ENCODE measurements at regions not wholly inside any gene's neighbourhood (a gene's known extent, or its start where the extent isn't known, plus 50 kb on each side); places are given as distances from the start of the nearest gene placed in this dataset.

- DNase-seq (ENCODE audit: low read depth, low spot score), result no peak
- Histone ChIP-seq H3K36me3 (ENCODE audit: insufficient read depth, low read length) (no peaks in the 10 kb centered on the region), H3K9me3 (ENCODE audit: low read depth, low read length) (no peaks in the 10 kb centered on the region), H3K4me3 (no peak overlapping the region), H3K9ac (ENCODE audit: insufficient read length) (no peak overlapping the region), H3K27ac (no peak overlapping the region)
- TF ChIP-seq FOXP2 (optimal IDR thresholded peaks at IDR 0.05; ENCODE audit: control extremely low read depth, extremely low read length, insufficient read depth) (no peak), POLR2AphosphoS5 (IDR thresholded peaks at IDR 0.05; ENCODE audit: borderline replicate concordance, low read depth, low read length) (no peak), EZH2 (IDR thresholded peaks at IDR 0.05) (no peak)
Observed at GRCh38 chr2:205905576-205905975, 180.4 kb downstream of the INO80D start.

GRCh38 chr2:205904873-205905272, 181.1 kb downstream of the INO80D start:
- DNase-seq (ENCODE audit: low read depth, low spot score), result no peak
- Histone ChIP-seq H3K36me3 (ENCODE audit: insufficient read depth, low read length) (no peaks in the 10 kb centered on the region), H3K9ac (ENCODE audit: insufficient read length) (no peak overlapping the region), H3K9me3 (ENCODE audit: low read depth, low read length) (no peaks in the 10 kb centered on the region), H3K27ac (no peak overlapping the region), H3K4me3 (no peak overlapping the region)
- no peak for TF ChIP-seq POLR2AphosphoS5 (IDR thresholded peaks at IDR 0.05; ENCODE audit: borderline replicate concordance, low read depth, low read length)
- no peak for TF ChIP-seq EZH2 (IDR thresholded peaks at IDR 0.05)
- no peak for TF ChIP-seq FOXP2 (optimal IDR thresholded peaks at IDR 0.05; ENCODE audit: control extremely low read depth, extremely low read length, insufficient read depth)

GRCh38 chr2:205903549-205904129, 182.3 kb downstream of the INO80D start:
- DNase-seq (ENCODE audit: low read depth, low spot score), result no peak

GRCh38 chr2:205902900-205903237, 183.1 kb downstream of the INO80D start:
- Histone ChIP-seq H3K36me3 (ENCODE audit: insufficient read depth, low read length) (no peaks in the 10 kb centered on the region), H3K4me3 (no peak overlapping the region), H3K9ac (ENCODE audit: insufficient read length) (no peak overlapping the region), H3K9me3 (ENCODE audit: low read depth, low read length) (no peaks in the 10 kb centered on the region), H3K27ac (no peak overlapping the region)
- no peak for DNase-seq (ENCODE audit: low read depth, low spot score)
- TF ChIP-seq FOXP2 (optimal IDR thresholded peaks at IDR 0.05; ENCODE audit: control extremely low read depth, extremely low read length, insufficient read depth), result no peak
- TF ChIP-seq EZH2 (IDR thresholded peaks at IDR 0.05), result no peak
- TF ChIP-seq POLR2AphosphoS5 (IDR thresholded peaks at IDR 0.05; ENCODE audit: borderline replicate concordance, low read depth, low read length), result no peak

More at GRCh38 chr2:205903549-205904129, 182.3 kb downstream of the INO80D start:
- H3K4me3 ChIP-seq, result no peak overlapping the region
- no peak overlapping the region for H3K27ac ChIP-seq
- H3K9ac ChIP-seq (ENCODE audit: insufficient read length), result no peak overlapping the region
- no peaks in the 10 kb centered on the region for H3K36me3 ChIP-seq (ENCODE audit: insufficient read depth, low read length)
- TF ChIP-seq POLR2AphosphoS5 (IDR thresholded peaks at IDR 0.05; ENCODE audit: borderline replicate concordance, low read depth, low read length) (no peak), FOXP2 (optimal IDR thresholded peaks at IDR 0.05; ENCODE audit: control extremely low read depth, extremely low read length, insufficient read depth) (no peak), EZH2 (IDR thresholded peaks at IDR 0.05) (no peak)
- no peaks in the 10 kb centered on the region for H3K9me3 ChIP-seq (ENCODE audit: low read depth, low read length)

GRCh38 chr2:205902041-205902899, 183.7 kb downstream of the INO80D start:
- Histone ChIP-seq H3K4me3 (no peak overlapping the region), H3K9me3 (ENCODE audit: low read depth, low read length) (no peaks in the 10 kb centered on the region), H3K27ac (no peak overlapping the region), H3K9ac (ENCODE audit: insufficient read length) (no peak overlapping the region), H3K36me3 (ENCODE audit: insufficient read depth, low read length) (no peaks in the 10 kb centered on the region)
- no peak for TF ChIP-seq EZH2 (IDR thresholded peaks at IDR 0.05)
- TF ChIP-seq POLR2AphosphoS5 (IDR thresholded peaks at IDR 0.05; ENCODE audit: borderline replicate concordance, low read depth, low read length), result no peak
- TF ChIP-seq FOXP2 (optimal IDR thresholded peaks at IDR 0.05; ENCODE audit: control extremely low read depth, extremely low read length, insufficient read depth), result no peak
- DNase-seq (ENCODE audit: low read depth, low spot score), result no peak

- H3K9ac ChIP-seq (ENCODE audit: insufficient read length), result no peak overlapping the region
- no peaks in the 10 kb centered on the region for H3K36me3 ChIP-seq (ENCODE audit: insufficient read depth, low read length)
- H3K4me3 ChIP-seq, result no peak overlapping the region
- no peak overlapping the region for H3K27ac ChIP-seq
- TF ChIP-seq FOXP2 (optimal IDR thresholded peaks at IDR 0.05; ENCODE audit: control extremely low read depth, extremely low read length, insufficient read depth) (no peak), EZH2 (IDR thresholded peaks at IDR 0.05) (no peak), POLR2AphosphoS5 (IDR thresholded peaks at IDR 0.05; ENCODE audit: borderline replicate concordance, low read depth, low read length) (no peak)
- H3K9me3 ChIP-seq (ENCODE audit: low read depth, low read length), result no peaks in the 10 kb centered on the region
- no peak for DNase-seq (ENCODE audit: low read depth, low spot score)
Observed at GRCh38 chr2:205901491-205901890, 184.5 kb downstream of the INO80D start.

GRCh38 chr2:205898744-205899143, 187.2 kb downstream of the INO80D start:
- Histone ChIP-seq H3K36me3 (ENCODE audit: insufficient read depth, low read length) (no peaks in the 10 kb centered on the region), H3K27ac (no peak overlapping the region), H3K9me3 (ENCODE audit: low read depth, low read length) (no peaks in the 10 kb centered on the region), H3K9ac (ENCODE audit: insufficient read length) (no peak overlapping the region), H3K4me3 (no peak overlapping the region)
- DNase-seq (ENCODE audit: low read depth, low spot score), result no peak
- TF ChIP-seq FOXP2 (optimal IDR thresholded peaks at IDR 0.05; ENCODE audit: control extremely low read depth, extremely low read length, insufficient read depth) (no peak), EZH2 (IDR thresholded peaks at IDR 0.05) (no peak)

GRCh38 chr2:205895981-205896655, 189.9 kb downstream of the INO80D start:
- Histone ChIP-seq H3K4me3 (no peak overlapping the region), H3K27ac (no peak overlapping the region), H3K9ac (ENCODE audit: insufficient read length) (no peak overlapping the region), H3K36me3 (ENCODE audit: insufficient read depth, low read length) (no peaks in the 10 kb centered on the region), H3K9me3 (ENCODE audit: low read depth, low read length) (no peaks in the 10 kb centered on the region)
- DNase-seq (ENCODE audit: low read depth, low spot score), result no peak
- no peak for TF ChIP-seq EZH2 (IDR thresholded peaks at IDR 0.05)
- no peak for TF ChIP-seq POLR2AphosphoS5 (IDR thresholded peaks at IDR 0.05; ENCODE audit: borderline replicate concordance, low read depth, low read length)
- no peak for TF ChIP-seq FOXP2 (optimal IDR thresholded peaks at IDR 0.05; ENCODE audit: control extremely low read depth, extremely low read length, insufficient read depth)

Data from SK-N-MC (cell line).